ENCODE measurements at regions not wholly inside any gene's neighbourhood (a gene's known extent, or its start where the extent isn't known, plus 50 kb on each side); places are given as distances from the start of the nearest gene placed in this dataset.

DNA sequence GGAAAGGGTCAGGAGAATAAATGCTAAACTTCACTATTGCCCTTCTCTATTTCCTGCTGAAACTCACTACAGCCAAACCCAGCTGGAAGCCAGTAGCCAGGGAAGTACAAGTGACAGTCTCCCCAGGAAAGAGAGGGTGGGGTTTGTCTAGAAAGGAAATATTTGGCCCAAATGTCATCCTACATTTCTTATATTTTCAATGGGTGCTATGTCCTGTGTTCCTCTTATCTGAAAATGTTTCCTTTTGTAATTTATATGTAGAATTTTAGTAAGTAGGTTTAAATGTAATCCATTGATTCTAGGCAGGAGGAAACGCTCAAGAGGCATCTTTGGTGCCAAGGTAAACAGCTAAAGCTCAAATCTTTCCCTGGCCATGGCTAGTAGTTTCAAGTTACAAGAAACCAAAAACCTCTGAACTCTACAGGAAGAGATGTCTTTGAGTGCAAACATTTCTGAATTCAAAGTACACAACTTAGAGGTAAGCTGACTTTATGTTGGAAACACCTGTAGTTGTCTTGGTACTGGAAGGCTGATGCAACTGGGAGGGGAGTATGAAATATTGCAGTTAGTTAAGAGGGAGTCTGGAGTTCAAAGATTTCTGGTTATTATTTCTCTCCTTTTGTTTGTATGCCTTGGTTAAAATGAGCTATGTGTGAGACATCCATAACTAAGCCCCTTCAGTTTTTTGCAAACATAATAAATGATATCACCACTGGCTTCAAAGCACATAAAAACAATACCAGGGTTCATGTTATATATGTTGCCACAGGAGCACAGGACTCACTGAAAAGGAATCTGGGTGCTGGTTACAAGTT, 356.1 kb upstream of the ZC3H15 start:
- TF ChIP-seq, protein P1, sequence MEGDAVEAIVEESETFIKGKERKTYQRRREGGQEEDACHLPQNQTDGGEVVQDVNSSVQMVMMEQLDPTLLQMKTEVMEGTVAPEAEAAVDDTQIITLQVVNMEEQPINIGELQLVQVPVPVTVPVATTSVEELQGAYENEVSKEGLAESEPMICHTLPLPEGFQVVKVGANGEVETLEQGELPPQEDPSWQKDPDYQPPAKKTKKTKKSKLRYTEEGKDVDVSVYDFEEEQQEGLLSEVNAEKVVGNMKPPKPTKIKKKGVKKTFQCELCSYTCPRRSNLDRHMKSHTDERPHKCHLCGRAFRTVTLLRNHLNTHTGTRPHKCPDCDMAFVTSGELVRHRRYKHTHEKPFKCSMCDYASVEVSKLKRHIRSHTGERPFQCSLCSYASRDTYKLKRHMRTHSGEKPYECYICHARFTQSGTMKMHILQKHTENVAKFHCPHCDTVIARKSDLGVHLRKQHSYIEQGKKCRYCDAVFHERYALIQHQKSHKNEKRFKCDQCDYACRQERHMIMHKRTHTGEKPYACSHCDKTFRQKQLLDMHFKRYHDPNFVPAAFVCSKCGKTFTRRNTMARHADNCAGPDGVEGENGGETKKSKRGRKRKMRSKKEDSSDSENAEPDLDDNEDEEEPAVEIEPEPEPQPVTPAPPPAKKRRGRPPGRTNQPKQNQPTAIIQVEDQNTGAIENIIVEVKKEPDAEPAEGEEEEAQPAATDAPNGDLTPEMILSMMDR (conservative IDR thresholded peaks at IDR 0.05; ENCODE audit: low read depth, low read length) = no peak
- no peak for TF ChIP-seq EZH2phosphoT487 (IDR thresholded peaks at IDR 0.05; ENCODE audit: borderline replicate concordance, low read length)
- no peak for TF ChIP-seq EZH2 (IDR thresholded peaks at IDR 0.05; ENCODE audit: low read length, unreplicated experiment)

All from PC-3 (cell line).